GM12878 (cell line): ENCODE measurements at regions not wholly inside any gene's neighbourhood (a gene's known extent, or its start where the extent isn't known, plus 50 kb on each side); places are given as distances from the start of the nearest gene placed in this dataset.

Source experiments
- ATAC-seq: fragments of 200-7000 bp; cut with Tn5 transposase; 3 replicates; pipeline ENCODE4 v1.9.1; 2020; ENCODE audit warnings: mild to moderate bottlenecking, moderate library complexity
- BruUV-seq: library from RNA; stranded (reverse); fragments of 400-500 nt; replicated peaks from 2 replicates; lab custom pipeline; 2021; lab: Mats Ljungman, UMichigan
- CTCF ChIA-PET: fragments of 300-600 bp; sonication (Branson Sonifier 250); formaldehyde crosslinking; extraction: SDS; loops from one replicate; lab custom pipeline; 2021; ENCODE audit warnings: inconsistent platforms; lab: Yijun Ruan, JAX
- POLR2A ChIA-PET: fragments of 350-600 bp; formaldehyde crosslinking; extraction: SDS; loops from one replicate; lab custom pipeline; 2021; ENCODE audit warnings: inconsistent platforms; lab: Charles Lee
- RAD21 ChIA-PET: fragments of 300-600 bp; sonication (Branson Sonifier 250); formaldehyde crosslinking; loops from one replicate; lab custom pipeline; 2023; ENCODE audit warnings: antibody characterized with exemption; ENCODE audit not compliant: unreplicated experiment; lab: Charles Lee
- SMC1A ChIA-PET: fragments of 300-600 bp; sonication (Branson Sonifier 250); formaldehyde crosslinking; loops from one replicate; lab custom pipeline; 2023; ENCODE audit not compliant: unreplicated experiment, uncharacterized antibody; lab: Charles Lee
- DNase-seq: peaks from one replicate; pipeline ENCODE4 v3.0.0-alpha.2; 2011; ENCODE audit warnings: low read depth, low spot score
- FAIRE-seq: peaks from 3 replicates; lab custom pipeline; 2011; peaks lifted over from hg19 to GRCh38; lab: Jason Lieb, UNC
- H2AFZ ChIP-seq: 2 replicates; pipeline ENCODE4 v1.6.0; 2011; ENCODE audit warnings: low read depth, low read length, control low read depth; ENCODE audit not compliant: control insufficient read depth
- H3K27ac ChIP-seq: 2 replicates; pipeline ENCODE4 v1.5.1; 2011; ENCODE audit warnings: control low read depth; ENCODE audit not compliant: control insufficient read depth, insufficient read depth
- H3K27me3 ChIP-seq, 2 experiments: replicated peaks in 1 of 2; 2 replicates each; pipeline versions ENCODE4 v1.6.0 to v1.6.1; 2011; ENCODE audit warnings: low read length in 1 of 2; ENCODE audit not compliant: control insufficient read depth in 2 of 2, insufficient read depth in 2 of 2
- H3K36me3 ChIP-seq, 2 experiments: 2 replicates each; pipeline ENCODE4 v1.5.1; 2011; ENCODE audit warnings: low read length in 1 of 2; ENCODE audit not compliant: control insufficient read depth in 2 of 2, insufficient read depth in 2 of 2
- H3K4me1 ChIP-seq: 2 replicates; pipeline ENCODE4 v1.6.1; 2011; ENCODE audit warnings: mild to moderate bottlenecking, low read length, moderate library complexity, mixed read lengths; ENCODE audit not compliant: control insufficient read depth, insufficient read depth
- H3K4me2 ChIP-seq: 2 replicates; pipeline ENCODE4 v1.6.0; 2011; ENCODE audit warnings: control low read depth; ENCODE audit not compliant: control insufficient read depth, insufficient read depth
- H3K4me3 ChIP-seq: fragments of 200-600 bp; sonication (generic); 2 replicates; pipeline ENCODE4 v1.5.1; 2016
- H3K79me2 ChIP-seq: 2 replicates; pipeline ENCODE4 v1.6.0; 2011; ENCODE audit warnings: low read length; ENCODE audit not compliant: control insufficient read depth, insufficient read depth
- H3K9ac ChIP-seq: 2 replicates; pipeline ENCODE4 v1.8.0; 2011; ENCODE audit warnings: low read length, control low read depth, mixed read lengths; ENCODE audit not compliant: control insufficient read depth, insufficient read depth
- H3K9me3 ChIP-seq: replicated peaks from 3 replicates; pipeline ENCODE4 v1.5.1; 2011; ENCODE audit warnings: mild to moderate bottlenecking, low read length; ENCODE audit not compliant: control insufficient read depth, insufficient read depth
- H4K20me1 ChIP-seq: 2 replicates; pipeline ENCODE4 v1.6.0; 2011; ENCODE audit not compliant: control insufficient read depth, insufficient read depth
- CBFB ChIP-seq: IDR thresholded peaks from 2 replicates; pipeline ENCODE4 v1.6.1; 2016; ENCODE audit warnings: antibody characterized with exemption, low read depth
- CEBPB ChIP-seq, 2 experiments: fragments of 150-350 bp in 1 of 2; IDR thresholded peaks; 2 replicates each; pipeline ENCODE4 v1.6.1; 2012 to 2014; ENCODE audit warnings: low read depth in 2 of 2, low read length in 2 of 2, borderline replicate concordance in 1 of 2, inconsistent platforms in 1 of 2
- CHD2 ChIP-seq: IDR thresholded peaks from 2 replicates; pipeline ENCODE4 v1.6.1; 2011; ENCODE audit warnings: low read depth, low read length, improper control_type of control experiment, borderline replicate concordance
- EGR1 ChIP-seq, 2 experiments: IDR thresholded peaks; 1 replicate in 1 of 2; 2 replicates in 1 of 2; pipeline ENCODE4 v1.6.1; 2011 to 2012; ENCODE audit warnings: low read depth in 2 of 2, low read length in 2 of 2, borderline replicate concordance in 1 of 2, mild to moderate bottlenecking in 1 of 2, moderate library complexity in 1 of 2
- ETV6 ChIP-seq, 2 experiments: fragments of 450-650 bp in 1 of 2; IDR thresholded peaks in 1 of 2; conservative IDR thresholded peaks in 1 of 2; 2 replicates each; pipeline ENCODE4 v1.6.1; 2014; ENCODE audit warnings: antibody characterized with exemption in 1 of 2, borderline replicate concordance in 1 of 2, low read depth in 1 of 2, mild to moderate bottlenecking in 1 of 2, moderate library complexity in 1 of 2
- GATAD2B ChIP-seq: fragments of 450-650 bp; conservative IDR thresholded peaks from 2 replicates; pipeline ENCODE4 v1.6.1; 2017; ENCODE audit warnings: low read depth, mild to moderate bottlenecking, moderate library complexity
- MYC ChIP-seq: IDR thresholded peaks from 2 replicates; pipeline ENCODE4 v1.6.1; 2011; ENCODE audit warnings: mild to moderate bottlenecking, low read length, moderate library complexity, inconsistent platforms; ENCODE audit not compliant: insufficient read depth, insufficient replicate concordance, insufficient read length, severe bottlenecking
- NFYB ChIP-seq: IDR thresholded peaks from 2 replicates; pipeline ENCODE4 v1.6.1; 2011; ENCODE audit warnings: low read depth, mild to moderate bottlenecking, low read length, improper control_type of control experiment, moderate library complexity; ENCODE audit not compliant: insufficient read depth
- NR2C2 ChIP-seq: IDR thresholded peaks from 2 replicates; pipeline ENCODE4 v1.6.1; 2011; ENCODE audit warnings: borderline replicate concordance, low read depth; ENCODE audit not compliant: control insufficient read depth, insufficient read length
- RBBP5 ChIP-seq: fragments of 200-600 bp; sonication (generic); conservative IDR thresholded peaks from 2 replicates; pipeline ENCODE4 v1.6.1; 2016
- RELA ChIP-seq: fragments of 450-650 bp; IDR thresholded peaks from 2 replicates; pipeline ENCODE4 v1.8.0; 2014; ENCODE audit warnings: borderline replicate concordance; ENCODE audit not compliant: partially characterized antibody
- RFX5 ChIP-seq: IDR thresholded peaks from 2 replicates; pipeline ENCODE4 v1.6.1; 2011; ENCODE audit warnings: low read depth, low read length, improper control_type of control experiment
- SIX5 ChIP-seq: IDR thresholded peaks from 2 replicates; pipeline ENCODE4 v1.6.1; 2011; ENCODE audit warnings: mild to moderate bottlenecking, low read depth, low read length, moderate library complexity; ENCODE audit not compliant: severe bottlenecking
- SREBF2 ChIP-seq: IDR thresholded peaks from 2 replicates; pipeline ENCODE4 v1.6.1; 2012; ENCODE audit warnings: mild to moderate bottlenecking, low read length
- ZBED1 ChIP-seq: IDR thresholded peaks from 2 replicates; pipeline ENCODE4 v1.6.1; 2016; ENCODE audit warnings: borderline replicate concordance
- WGBS: methylation state at CpG from one replicate; pipeline ENCODE4 v1.1.6; 2016; ENCODE audit warnings: low lambda C conversion rate; ENCODE audit not compliant: insufficient replicate concordance, insufficient coverage; ENCODE audit errors: missing lambda C conversion rate; 5-methylcytosine and 5-hydroxymethylcytosine counted together
- in situ Hi-C: fragments of 300-500 bp; cut with MboI; formaldehyde crosslinking; loops from 9 replicates; pipeline ENCODE4 v1.14.3; 2018; ENCODE audit warnings: mixed read lengths
- intact Hi-C: fragments of 100-400 bp; cut with micrococcal nuclease; formaldehyde crosslinking; loops from one replicate; pipeline ENCODE4 v1.14.2; 2022; ENCODE audit not compliant: unreplicated experiment
- TF ChIP-seq, protein P1 (sequence below): fragments of 450-650 bp; IDR thresholded peaks from 2 replicates; pipeline ENCODE4 v1.6.1; 2016; ENCODE audit warnings: mild to moderate bottlenecking

GRCh38 chr10:33056828-33057596 lies 99.0 kb upstream of the ITGB1 start:
- RAD21 ChIA-PET, result no interaction called here
- CTCF ChIA-PET, result no interaction called here
- H3K9ac ChIP-seq, result no peak overlapping the region
- no peak overlapping the region for H2AFZ ChIP-seq
- in situ Hi-C loops (no loop called here), intact Hi-C loops (no loop called here)
- no peaks in the 10 kb centered on the region for H3K4me1 ChIP-seq
- no peaks in the 10 kb centered on the region for H3K9me3 ChIP-seq
- H3K27me3 ChIP-seq, result no peaks in the 10 kb centered on the region
- no TSS peak for BruUV-seq
- POLR2A ChIA-PET, result no interaction called here
- no peak overlapping the region for H3K27ac ChIP-seq
- ATAC-seq (no peak), FAIRE-seq (no peak), DNase-seq (no peak)
- SMC1A ChIA-PET, result no interaction called here
- H3K79me2 ChIP-seq, result no peaks in the 10 kb centered on the region
- H4K20me1 ChIP-seq, result no peaks in the 10 kb centered on the region
- TF ChIP-seq RELA (no peak), NR2C2 (no peak), CEBPB (IDR thresholded peaks at IDR 0.05; ENCODE audit: borderline replicate concordance in 1 of 2, low read depth in 2 of 2, low read length in 2 of 2) (no peak), SIX5 (no peak), RBBP5 (no peak)
- 1% methylated on average over 4 of the region's 4 CpGs for WGBS
- H3K4me3 ChIP-seq, result no peak overlapping the region
- H3K4me2 ChIP-seq, result no peak overlapping the region
- no peaks in the 10 kb centered on the region for H3K36me3 ChIP-seq

- intact Hi-C loops, result no loop called here
- no peaks in the 10 kb centered on the region for H3K36me3 ChIP-seq
- H2AFZ ChIP-seq, result no peak overlapping the region
- ChIA-PET CTCF (no interaction called here), SMC1A (no interaction called here), POLR2A (no interaction called here), RAD21 (no interaction called here)
- no peaks in the 10 kb centered on the region for H3K4me1 ChIP-seq
- BruUV-seq, result no TSS peak
- H3K4me3 ChIP-seq, result no peak overlapping the region
- no peaks in the 10 kb centered on the region for H3K27me3 ChIP-seq
- ATAC-seq (no peak), FAIRE-seq (no peak), DNase-seq (no peak)
- in situ Hi-C loops, result no loop called here
- no peaks in the 10 kb centered on the region for H3K79me2 ChIP-seq
- H4K20me1 ChIP-seq, result no peaks in the 10 kb centered on the region
- no peak overlapping the region for H3K4me2 ChIP-seq
- H3K9ac ChIP-seq, result no peak overlapping the region
- no peaks in the 10 kb centered on the region for H3K9me3 ChIP-seq
- no peak for TF ChIP-seq SREBF2
- TF ChIP-seq ETV6 (conservative IDR thresholded peaks at IDR 0.05 in 1 of 2, IDR thresholded peaks at IDR 0.05 in 1 of 2; ENCODE audit: borderline replicate concordance in 1 of 2, low read depth in 1 of 2), result no peak
- TF ChIP-seq RFX5, result no peak
- no peak for TF ChIP-seq MYC
- TF ChIP-seq GATAD2B, result no peak
- no peak for TF ChIP-seq CBFB
- TF ChIP-seq NFYB, result no peak
- TF ChIP-seq, protein P1, sequence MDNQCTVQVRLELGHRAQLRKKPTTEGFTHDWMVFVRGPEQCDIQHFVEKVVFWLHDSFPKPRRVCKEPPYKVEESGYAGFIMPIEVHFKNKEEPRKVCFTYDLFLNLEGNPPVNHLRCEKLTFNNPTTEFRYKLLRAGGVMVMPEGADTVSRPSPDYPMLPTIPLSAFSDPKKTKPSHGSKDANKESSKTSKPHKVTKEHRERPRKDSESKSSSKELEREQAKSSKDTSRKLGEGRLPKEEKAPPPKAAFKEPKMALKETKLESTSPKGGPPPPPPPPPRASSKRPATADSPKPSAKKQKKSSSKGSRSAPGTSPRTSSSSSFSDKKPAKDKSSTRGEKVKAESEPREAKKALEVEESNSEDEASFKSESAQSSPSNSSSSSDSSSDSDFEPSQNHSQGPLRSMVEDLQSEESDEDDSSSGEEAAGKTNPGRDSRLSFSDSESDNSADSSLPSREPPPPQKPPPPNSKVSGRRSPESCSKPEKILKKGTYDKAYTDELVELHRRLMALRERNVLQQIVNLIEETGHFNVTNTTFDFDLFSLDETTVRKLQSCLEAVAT, result no peak
- no peak for TF ChIP-seq ZBED1
- TF ChIP-seq CHD2, result no peak
- TF ChIP-seq EGR1 (IDR thresholded peaks at IDR 0.05; ENCODE audit: borderline replicate concordance in 1 of 2, low read depth in 2 of 2, low read length in 2 of 2), result no peak
- TF ChIP-seq, all 136 proteins: peak for 0
- no peak overlapping the region for H3K27ac ChIP-seq
Observed at GRCh38 chr10:33055625-33056024, 97.6 kb upstream of the ITGB1 start.
